ENCODE measurements at regions not wholly inside any gene's neighbourhood (a gene's known extent, or its start where the extent isn't known, plus 50 kb on each side); places are given as distances from the start of the nearest gene placed in this dataset.

GRCh38 chr21:36532769-36533467 is 53.0 kb upstream of the CLDN14 start:
- no peak for DNase-seq

GRCh38 chr21:36533468-36533848 is 53.5 kb upstream of the CLDN14 start:
- no peak for DNase-seq

- DNase-seq, result peak; percentile 64
Observed at GRCh38 chr21:36534656-36535055, 54.7 kb upstream of the CLDN14 start.

GRCh38 chr21:36535618-36536241 is 55.8 kb upstream of the CLDN14 start:
- DNase-seq, result no peak

- DNase-seq, result no peak
Observed at GRCh38 chr21:36538761-36539160, 58.8 kb upstream of the CLDN14 start.

- no peak for DNase-seq
Observed at GRCh38 chr21:36539434-36540150, 59.7 kb upstream of the CLDN14 start.

GRCh38 chr21:36540700-36541099 is 60.8 kb upstream of the CLDN14 start:
- DNase-seq, result no peak

- no peak for DNase-seq
Observed at GRCh38 chr21:36541721-36542139, 61.8 kb upstream of the CLDN14 start.

- DNase-seq, result no peak
Observed at GRCh38 chr21:36542312-36543101, 62.6 kb upstream of the CLDN14 start.

GRCh38 chr21:36543924-36544323 is 64.0 kb upstream of the CLDN14 start:
- no peak for DNase-seq

GRCh38 chr21:36544545-36544944 is 64.6 kb upstream of the CLDN14 start:
- no peak for DNase-seq

GRCh38 chr21:36545776-36546511 is 66.0 kb upstream of the CLDN14 start:
- DNase-seq, result no peak

GRCh38 chr21:36547464-36547863 is 67.5 kb upstream of the CLDN14 start:
- DNase-seq, result no peak

GRCh38 chr21:36548866-36549265 is 68.9 kb upstream of the CLDN14 start:
- DNase-seq, result no peak

- DNase-seq, result no peak
Observed at GRCh38 chr21:36549470-36549869, 69.5 kb upstream of the CLDN14 start.

- DNase-seq, result no peak
Observed at GRCh38 chr21:36550761-36551160, 70.8 kb upstream of the CLDN14 start.

- DNase-seq, result no peak
Observed at GRCh38 chr21:36551321-36551720, 71.4 kb upstream of the CLDN14 start.

GRCh38 chr21:36551731-36552433 is 72.0 kb upstream of the CLDN14 start:
- DNase-seq, result peak; percentile 93

GRCh38 chr21:36552434-36552785 is 72.5 kb upstream of the CLDN14 start:
- DNase-seq, result no peak

- DNase-seq, result no peak
Observed at GRCh38 chr21:36553406-36553805, 73.5 kb upstream of the CLDN14 start.

- no peak for DNase-seq
Observed at GRCh38 chr21:36554411-36555157, 74.7 kb upstream of the CLDN14 start.

All from MV-4-11 (cell line).